Dermis blood vessel endothelial cell (primary cell): ENCODE measurements at regions not wholly inside any gene's neighbourhood (a gene's known extent, or its start where the extent isn't known, plus 50 kb on each side); places are given as distances from the start of the nearest gene placed in this dataset.

Source experiments
- DNase-seq: peaks from one replicate; pipeline ENCODE4 v3.0.0; 2010

- peak; percentile 20 for DNase-seq
These were observed 69.2 kb upstream of the SPRY1 start for GRCh38 chr4:123327346-123327745.

- no peak for DNase-seq
These were observed 68.7 kb upstream of the SPRY1 start for GRCh38 chr4:123327846-123328429.

- peak; percentile 71 for DNase-seq
These were observed 57.9 kb upstream of the SPRY1 start for GRCh38 chr4:123338715-123339114.

GRCh38 chr4:123339507-123340380, 56.9 kb upstream of the SPRY1 start:
- DNase-seq = no peak

- DNase-seq = peak; percentile 96
These were observed 56.3 kb upstream of the SPRY1 start for GRCh38 chr4:123340381-123340701.

GRCh38 chr4:123342498-123342897, 54.1 kb upstream of the SPRY1 start:
- DNase-seq = no peak

GRCh38 chr4:123343400-123344041, 53.1 kb upstream of the SPRY1 start:
- peak; percentile 94 for DNase-seq

- no peak for DNase-seq
These were observed 51.3 kb upstream of the SPRY1 start for GRCh38 chr4:123345137-123345934.

GRCh38 chr4:123345935-123346300, 50.7 kb upstream of the SPRY1 start:
- no peak for DNase-seq

- DNase-seq = no peak
These were observed 50.2 kb upstream of the SPRY1 start for GRCh38 chr4:123346330-123346940.
